Activated CD8-positive, alpha-beta memory T cell treated with anti-CD3 and anti-CD28 coated beads, Interleukin-2, amount 50 U/mL, for 48 hours (primary cell): ENCODE measurements at regions not wholly inside any gene's neighbourhood (a gene's known extent, or its start where the extent isn't known, plus 50 kb on each side); places are given as distances from the start of the nearest gene placed in this dataset.
"Not testable (repeated sequence)": the region's sequence is repeated elsewhere in the genome, so short reads cannot be mapped to it uniquely, and the experiment has no call there.

Experiments
- DNase-seq: peaks from one replicate; pipeline ENCODE4 v3.0.0-alpha.2; 2020

GRCh38 chr12:113561068-113561780 is 89.6 kb upstream of the LHX5 start:
- no peak for DNase-seq

GRCh38 chr12:113559466-113559865 is 87.8 kb upstream of the LHX5 start:
- no peak for DNase-seq

GRCh38 chr12:113555226-113555625 is 83.6 kb upstream of the LHX5 start:
- DNase-seq: no peak

GRCh38 chr12:113552760-113553159 is 81.1 kb upstream of the LHX5 start:
- no peak for DNase-seq

GRCh38 chr12:113551563-113551962 is 79.9 kb upstream of the LHX5 start:
- no peak for DNase-seq

GRCh38 chr12:113548467-113548866 is 76.8 kb upstream of the LHX5 start:
- DNase-seq: no peak

- DNase-seq: no peak
Observed at GRCh38 chr12:113546916-113547863, 75.5 kb upstream of the LHX5 start.

- DNase-seq: no peak
Observed at GRCh38 chr12:113537751-113538087, 66.0 kb upstream of the LHX5 start.

- DNase-seq: no peak
Observed at GRCh38 chr12:113537046-113537750, 65.5 kb upstream of the LHX5 start.

- DNase-seq: no peak
Observed at GRCh38 chr12:113535100-113535499, 63.4 kb upstream of the LHX5 start.

- DNase-seq: no peak
Observed at GRCh38 chr12:113534555-113534954, 62.9 kb upstream of the LHX5 start.

GRCh38 chr12:113533842-113534375 is 62.2 kb upstream of the LHX5 start:
- DNase-seq: no peak

GRCh38 chr12:113532292-113532691 is 60.6 kb upstream of the LHX5 start:
- DNase-seq: no peak

GRCh38 chr12:113531073-113531472 is 59.4 kb upstream of the LHX5 start:
- DNase-seq: not testable (repeated sequence)

- DNase-seq: no peak
Observed at GRCh38 chr12:113528606-113529293, 57.1 kb upstream of the LHX5 start.

- DNase-seq: no peak
Observed at GRCh38 chr12:113525066-113525465, 53.4 kb upstream of the LHX5 start.

GRCh38 chr12:113524495-113524894 is 52.8 kb upstream of the LHX5 start:
- DNase-seq: no peak

- no peak for DNase-seq
Observed at GRCh38 chr12:113521708-113522107, 50.0 kb upstream of the LHX5 start.
